CD4-positive, alpha-beta T cell treated with Interleukin-15 for 4 hours (primary cell): ENCODE measurements at regions not wholly inside any gene's neighbourhood (a gene's known extent, or its start where the extent isn't known, plus 50 kb on each side); places are given as distances from the start of the nearest gene placed in this dataset.
"Not testable (repeated sequence)": the region's sequence is repeated elsewhere in the genome, so short reads cannot be mapped to it uniquely, and the experiment has no call there.

Source experiments
- DNase-seq: peaks from one replicate; pipeline ENCODE4 v3.0.0-alpha.2; 2020; ENCODE audit warnings: low spot score

- DNase-seq = no peak
Observed at GRCh38 chr1:89436856-89437255, 73.0 kb downstream of the GBP6 start.

GRCh38 chr1:89438301-89438700, 74.4 kb downstream of the GBP6 start:
- not testable (repeated sequence) for DNase-seq

GRCh38 chr1:89440911-89441310, 77.1 kb downstream of the GBP6 start:
- no peak for DNase-seq

- no peak for DNase-seq
Observed at GRCh38 chr1:89444791-89445190, 79.8 kb upstream of the LRRC8B start.

- DNase-seq = peak; percentile 40
Observed at GRCh38 chr1:89451011-89451410, 73.6 kb upstream of the LRRC8B start.

GRCh38 chr1:89453123-89453972, 71.3 kb upstream of the LRRC8B start:
- DNase-seq = no peak

GRCh38 chr1:89454845-89455521, 69.6 kb upstream of the LRRC8B start:
- peak; percentile 71 for DNase-seq

GRCh38 chr1:89457046-89457445, 67.6 kb upstream of the LRRC8B start:
- DNase-seq = no peak

- no peak for DNase-seq
Observed at GRCh38 chr1:89459081-89459480, 65.5 kb upstream of the LRRC8B start.

- DNase-seq = peak; percentile 3
Observed at GRCh38 chr1:89460325-89460724, 64.3 kb upstream of the LRRC8B start.

GRCh38 chr1:89462250-89462649, 62.4 kb upstream of the LRRC8B start:
- DNase-seq = no peak

GRCh38 chr1:89464008-89464407, 60.6 kb upstream of the LRRC8B start:
- DNase-seq = peak; percentile 6

GRCh38 chr1:89465201-89465600, 59.4 kb upstream of the LRRC8B start:
- no peak for DNase-seq

GRCh38 chr1:89466307-89466930, 58.2 kb upstream of the LRRC8B start:
- DNase-seq = no peak

- no peak for DNase-seq
Observed at GRCh38 chr1:89472253-89472652, 52.4 kb upstream of the LRRC8B start.

GRCh38 chr1:89472886-89473417, 51.7 kb upstream of the LRRC8B start:
- no peak for DNase-seq
